Ascending aorta (tissue), 2 donors: ENCODE measurements at regions not wholly inside any gene's neighbourhood (a gene's known extent, or its start where the extent isn't known, plus 50 kb on each side); places are given as distances from the start of the nearest gene placed in this dataset.

Source experiments
- DNase-seq, 2 donors: peaks; one replicate each; pipeline ENCODE4 v3.0.0-alpha.2; 2019; ENCODE audit warnings: low spot score in 2 of 2
- H3K27ac ChIP-seq, 2 donors: fragments of 200-600 bp; sonication (generic); one replicate each; pipeline ENCODE4 v1.5.1; 2016 to 2017; ENCODE audit warnings: mild to moderate bottlenecking in 1 of 2
- H3K27me3 ChIP-seq: fragments of 200-600 bp; sonication (generic); one replicate; pipeline ENCODE4 v1.5.1; 2017
- H3K36me3 ChIP-seq, 2 donors: fragments of 200-600 bp; sonication (generic); one replicate each; pipeline ENCODE4 v1.5.1; 2016
- H3K4me1 ChIP-seq, 2 donors: fragments of 200-600 bp; sonication (generic); one replicate each; pipeline ENCODE4 v1.5.1; 2016 to 2017; ENCODE audit warnings: mild to moderate bottlenecking in 1 of 2
- H3K4me3 ChIP-seq, 2 donors: fragments of 200-600 bp; sonication (generic); one replicate each; pipeline ENCODE4 v1.5.1; 2016 to 2017; ENCODE audit warnings: mild to moderate bottlenecking in 1 of 2
- H3K9me3 ChIP-seq, 2 donors: fragments of 200-600 bp; sonication (generic); one replicate each; pipeline ENCODE4 v1.5.1; 2016
- CTCF ChIP-seq, 3 experiments: fragments of 200-600 bp in 2 of 3; fragments of 450-650 bp in 1 of 3; sonication (generic) in 2 of 3; IDR thresholded peaks; one replicate each; pipeline ENCODE4 v1.5.1; 2016 to 2019; ENCODE audit warnings: antibody characterized with exemption in 3 of 3, mild to moderate bottlenecking in 1 of 3, moderate library complexity in 1 of 3
- intact Hi-C: fragments of 100-400 bp; cut with DNase I; formaldehyde crosslinking; loops from one replicate; pipeline ENCODE4 v1.15.1; 2023

GRCh38 chr20:51122931-51123658 is 100.2 kb upstream of the KCNG1 start:
- Histone ChIP-seq H3K27ac (no peak overlapping the region), H3K36me3 (no peaks in the 10 kb centered on the region), H3K27me3 (no peaks in the 10 kb centered on the region), H3K4me1 (no peaks in the 10 kb centered on the region), H3K9me3 (no peaks in the 10 kb centered on the region), H3K4me3 (no peak overlapping the region)
- intact Hi-C loops = no loop called here
- no peak for DNase-seq
- no peak for TF ChIP-seq CTCF (IDR thresholded peaks at IDR 0.05)

- no peak for TF ChIP-seq CTCF (IDR thresholded peaks at IDR 0.05)
- Histone ChIP-seq H3K27ac (no peak overlapping the region), H3K4me3 (no peak overlapping the region), H3K4me1 (no peaks in the 10 kb centered on the region), H3K9me3 (no peaks in the 10 kb centered on the region), H3K36me3 (no peaks in the 10 kb centered on the region), H3K27me3 (no peaks in the 10 kb centered on the region)
- no peak for DNase-seq
- intact Hi-C loops = no loop called here
These were observed 99.0 kb upstream of the KCNG1 start for GRCh38 chr20:51121901-51122412.

GRCh38 chr20:51121272-51121671 is 98.4 kb upstream of the KCNG1 start:
- H3K9me3 ChIP-seq = no peaks in the 10 kb centered on the region
- H3K27me3 ChIP-seq = no peaks in the 10 kb centered on the region
- no peak for TF ChIP-seq CTCF (IDR thresholded peaks at IDR 0.05)
- no peak overlapping the region for H3K4me3 ChIP-seq
- intact Hi-C loops = no loop called here
- H3K27ac ChIP-seq = no peak overlapping the region
- DNase-seq = no peak
- no peaks in the 10 kb centered on the region for H3K36me3 ChIP-seq
- no peaks in the 10 kb centered on the region for H3K4me1 ChIP-seq

- Histone ChIP-seq H3K4me1 (no peaks in the 10 kb centered on the region), H3K27me3 (no peaks in the 10 kb centered on the region), H3K36me3 (no peaks in the 10 kb centered on the region), H3K4me3 (no peak overlapping the region), H3K27ac (no peak overlapping the region), H3K9me3 (no peaks in the 10 kb centered on the region)
- DNase-seq = no peak
- intact Hi-C loops = no loop called here
- no peak for TF ChIP-seq CTCF (IDR thresholded peaks at IDR 0.05)
These were observed 98.0 kb upstream of the KCNG1 start for GRCh38 chr20:51120868-51121267.

- Histone ChIP-seq H3K27me3 (no peaks in the 10 kb centered on the region), H3K36me3 (no peaks in the 10 kb centered on the region), H3K9me3 (no peaks in the 10 kb centered on the region), H3K27ac (no peak overlapping the region), H3K4me1 (no peaks in the 10 kb centered on the region), H3K4me3 (no peak overlapping the region)
- intact Hi-C loops = no loop called here
- no peak for TF ChIP-seq CTCF (IDR thresholded peaks at IDR 0.05)
- DNase-seq = no peak
These were observed 97.5 kb upstream of the KCNG1 start for GRCh38 chr20:51120438-51120837.
